ENCODE measurements at regions not wholly inside any gene's neighbourhood (a gene's known extent, or its start where the extent isn't known, plus 50 kb on each side); places are given as distances from the start of the nearest gene placed in this dataset.

DNA sequence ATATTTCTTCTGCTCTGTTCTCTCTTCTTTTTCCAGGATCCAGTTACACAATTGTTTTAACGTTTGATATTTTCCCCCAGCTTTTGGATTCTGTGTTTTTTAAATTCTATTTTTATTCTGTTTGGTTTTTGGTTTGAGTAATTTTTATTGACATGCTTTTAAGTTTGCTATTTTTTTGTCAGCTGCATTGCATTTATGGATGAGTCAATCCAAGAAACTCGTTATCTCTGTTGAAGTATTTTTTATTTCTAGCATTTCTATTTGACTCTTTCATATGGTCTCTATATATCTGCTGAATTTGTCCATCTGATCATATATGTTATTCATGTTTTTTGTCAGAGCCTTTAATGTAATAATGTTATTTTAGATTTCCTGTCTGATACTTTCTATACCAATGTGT is 65.6 kb downstream of the DDIT4L start:
- TF ChIP-seq, protein P1, sequence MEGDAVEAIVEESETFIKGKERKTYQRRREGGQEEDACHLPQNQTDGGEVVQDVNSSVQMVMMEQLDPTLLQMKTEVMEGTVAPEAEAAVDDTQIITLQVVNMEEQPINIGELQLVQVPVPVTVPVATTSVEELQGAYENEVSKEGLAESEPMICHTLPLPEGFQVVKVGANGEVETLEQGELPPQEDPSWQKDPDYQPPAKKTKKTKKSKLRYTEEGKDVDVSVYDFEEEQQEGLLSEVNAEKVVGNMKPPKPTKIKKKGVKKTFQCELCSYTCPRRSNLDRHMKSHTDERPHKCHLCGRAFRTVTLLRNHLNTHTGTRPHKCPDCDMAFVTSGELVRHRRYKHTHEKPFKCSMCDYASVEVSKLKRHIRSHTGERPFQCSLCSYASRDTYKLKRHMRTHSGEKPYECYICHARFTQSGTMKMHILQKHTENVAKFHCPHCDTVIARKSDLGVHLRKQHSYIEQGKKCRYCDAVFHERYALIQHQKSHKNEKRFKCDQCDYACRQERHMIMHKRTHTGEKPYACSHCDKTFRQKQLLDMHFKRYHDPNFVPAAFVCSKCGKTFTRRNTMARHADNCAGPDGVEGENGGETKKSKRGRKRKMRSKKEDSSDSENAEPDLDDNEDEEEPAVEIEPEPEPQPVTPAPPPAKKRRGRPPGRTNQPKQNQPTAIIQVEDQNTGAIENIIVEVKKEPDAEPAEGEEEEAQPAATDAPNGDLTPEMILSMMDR (conservative IDR thresholded peaks at IDR 0.05; ENCODE audit: low read depth in 2 of 2): no peak
- TF ChIP-seq, protein P2, sequence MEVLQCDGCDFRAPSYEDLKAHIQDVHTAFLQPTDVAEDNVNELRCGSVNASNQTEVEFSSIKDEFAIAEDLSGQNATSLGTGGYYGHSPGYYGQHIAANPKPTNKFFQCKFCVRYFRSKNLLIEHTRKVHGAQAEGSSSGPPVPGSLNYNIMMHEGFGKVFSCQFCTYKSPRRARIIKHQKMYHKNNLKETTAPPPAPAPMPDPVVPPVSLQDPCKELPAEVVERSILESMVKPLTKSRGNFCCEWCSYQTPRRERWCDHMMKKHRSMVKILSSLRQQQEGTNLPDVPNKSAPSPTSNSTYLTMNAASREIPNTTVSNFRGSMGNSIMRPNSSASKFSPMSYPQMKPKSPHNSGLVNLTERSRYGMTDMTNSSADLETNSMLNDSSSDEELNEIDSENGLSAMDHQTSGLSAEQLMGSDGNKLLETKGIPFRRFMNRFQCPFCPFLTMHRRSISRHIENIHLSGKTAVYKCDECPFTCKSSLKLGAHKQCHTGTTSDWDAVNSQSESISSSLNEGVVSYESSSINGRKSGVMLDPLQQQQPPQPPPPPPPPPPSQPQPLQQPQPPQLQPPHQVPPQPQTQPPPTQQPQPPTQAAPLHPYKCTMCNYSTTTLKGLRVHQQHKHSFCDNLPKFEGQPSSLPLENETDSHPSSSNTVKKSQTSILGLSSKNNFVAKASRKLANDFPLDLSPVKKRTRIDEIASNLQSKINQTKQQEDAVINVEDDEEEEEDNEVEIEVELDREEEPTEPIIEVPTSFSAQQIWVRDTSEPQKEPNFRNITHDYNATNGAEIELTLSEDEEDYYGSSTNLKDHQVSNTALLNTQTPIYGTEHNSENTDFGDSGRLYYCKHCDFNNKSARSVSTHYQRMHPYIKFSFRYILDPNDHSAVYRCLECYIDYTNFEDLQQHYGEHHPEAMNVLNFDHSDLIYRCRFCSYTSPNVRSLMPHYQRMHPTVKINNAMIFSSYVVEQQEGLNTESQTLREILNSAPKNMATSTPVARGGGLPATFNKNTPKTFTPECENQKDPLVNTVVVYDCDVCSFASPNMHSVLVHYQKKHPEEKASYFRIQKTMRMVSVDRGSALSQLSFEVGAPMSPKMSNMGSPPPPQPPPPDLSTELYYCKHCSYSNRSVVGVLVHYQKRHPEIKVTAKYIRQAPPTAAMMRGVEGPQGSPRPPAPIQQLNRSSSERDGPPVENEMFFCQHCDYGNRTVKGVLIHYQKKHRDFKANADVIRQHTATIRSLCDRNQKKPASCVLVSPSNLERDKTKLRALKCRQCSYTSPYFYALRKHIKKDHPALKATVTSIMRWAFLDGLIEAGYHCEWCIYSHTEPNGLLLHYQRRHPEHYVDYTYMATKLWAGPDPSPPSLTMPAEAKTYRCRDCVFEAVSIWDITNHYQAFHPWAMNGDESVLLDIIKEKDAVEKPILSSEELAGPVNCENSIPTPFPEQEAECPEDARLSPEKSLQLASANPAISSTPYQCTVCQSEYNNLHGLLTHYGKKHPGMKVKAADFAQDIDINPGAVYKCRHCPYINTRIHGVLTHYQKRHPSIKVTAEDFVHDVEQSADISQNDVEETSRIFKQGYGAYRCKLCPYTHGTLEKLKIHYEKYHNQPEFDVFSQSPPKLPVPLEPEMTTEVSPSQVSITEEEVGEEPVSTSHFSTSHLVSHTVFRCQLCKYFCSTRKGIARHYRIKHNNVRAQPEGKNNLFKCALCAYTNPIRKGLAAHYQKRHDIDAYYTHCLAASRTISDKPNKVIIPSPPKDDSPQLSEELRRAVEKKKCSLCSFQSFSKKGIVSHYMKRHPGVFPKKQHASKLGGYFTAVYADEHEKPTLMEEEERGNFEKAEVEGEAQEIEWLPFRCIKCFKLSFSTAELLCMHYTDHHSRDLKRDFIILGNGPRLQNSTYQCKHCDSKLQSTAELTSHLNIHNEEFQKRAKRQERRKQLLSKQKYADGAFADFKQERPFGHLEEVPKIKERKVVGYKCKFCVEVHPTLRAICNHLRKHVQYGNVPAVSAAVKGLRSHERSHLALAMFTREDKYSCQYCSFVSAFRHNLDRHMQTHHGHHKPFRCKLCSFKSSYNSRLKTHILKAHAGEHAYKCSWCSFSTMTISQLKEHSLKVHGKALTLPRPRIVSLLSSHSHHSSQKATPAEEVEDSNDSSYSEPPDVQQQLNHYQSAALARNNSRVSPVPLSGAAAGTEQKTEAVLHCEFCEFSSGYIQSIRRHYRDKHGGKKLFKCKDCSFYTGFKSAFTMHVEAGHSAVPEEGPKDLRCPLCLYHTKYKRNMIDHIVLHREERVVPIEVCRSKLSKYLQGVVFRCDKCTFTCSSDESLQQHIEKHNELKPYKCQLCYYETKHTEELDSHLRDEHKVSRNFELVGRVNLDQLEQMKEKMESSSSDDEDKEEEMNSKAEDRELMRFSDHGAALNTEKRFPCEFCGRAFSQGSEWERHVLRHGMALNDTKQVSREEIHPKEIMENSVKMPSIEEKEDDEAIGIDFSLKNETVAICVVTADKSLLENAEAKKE (CRISPR knock-in tag; IDR thresholded peaks at IDR 0.05): no peak
- TF ChIP-seq CREB1 (CRISPR knock-in tag; IDR thresholded peaks at IDR 0.05; ENCODE audit: low read depth): no peak
- no peak for TF ChIP-seq EZH2 (IDR thresholded peaks at IDR 0.05; ENCODE audit: low read depth, unreplicated experiment)
- TF ChIP-seq EZH2phosphoT487 (IDR thresholded peaks at IDR 0.05; ENCODE audit: unreplicated experiment): no peak

Data from GM23338 (cell line).